NCI-H146 treated with DMSO at 0.1 percent for 48 hours (cell line): ENCODE measurements at regions not wholly inside any gene's neighbourhood (a gene's known extent, or its start where the extent isn't known, plus 50 kb on each side); places are given as distances from the start of the nearest gene placed in this dataset.
"Not testable (repeated sequence)": the region's sequence is repeated elsewhere in the genome, so short reads cannot be mapped to it uniquely, and the experiment has no call there.

Source experiments
- DNase-seq: peaks from one replicate; lab custom pipeline; 2025; ENCODE audit not compliant: unreplicated experiment; lab: John Stamatoyannopoulos, UW

DNA sequence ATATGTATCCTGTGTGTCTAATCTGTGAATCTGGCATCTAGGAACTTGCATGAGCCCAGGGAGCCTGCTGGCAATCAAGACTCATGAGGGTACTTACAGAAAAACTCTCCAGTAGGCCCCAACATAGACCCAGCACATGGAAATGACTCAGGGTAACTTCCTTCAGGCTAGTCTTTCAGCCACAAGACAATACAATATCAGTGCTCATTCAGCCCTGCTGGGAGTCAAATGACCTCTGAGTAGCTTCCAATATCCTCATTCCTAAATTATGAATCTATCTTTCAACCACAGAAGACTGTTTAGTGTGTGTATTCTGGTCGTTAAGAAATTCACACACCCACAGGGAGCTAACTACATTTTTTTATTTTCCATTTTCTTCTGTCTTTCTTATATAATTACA is 1273.0 kb downstream of the EFNA5 start:
- no peak for DNase-seq

DNA sequence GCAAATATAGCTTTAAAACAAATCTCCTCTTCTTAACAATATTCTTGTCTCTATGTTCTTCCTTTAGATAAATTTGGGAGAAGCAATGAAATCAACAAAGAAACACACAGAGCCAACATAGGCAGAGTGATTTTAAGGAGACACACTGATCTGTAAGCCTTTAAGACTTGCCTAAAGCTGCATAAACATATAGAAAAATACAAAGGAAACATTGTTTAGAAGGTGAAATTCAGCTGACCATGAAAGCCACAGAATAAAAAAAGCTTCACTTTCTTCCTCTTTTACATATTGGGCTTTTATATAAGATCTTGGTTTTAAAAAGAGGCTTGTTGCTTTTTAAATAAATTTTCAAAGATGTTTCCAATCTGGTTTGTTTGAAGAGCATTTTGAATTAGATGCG is 1277.5 kb downstream of the EFNA5 start:
- DNase-seq, result no peak

DNA sequence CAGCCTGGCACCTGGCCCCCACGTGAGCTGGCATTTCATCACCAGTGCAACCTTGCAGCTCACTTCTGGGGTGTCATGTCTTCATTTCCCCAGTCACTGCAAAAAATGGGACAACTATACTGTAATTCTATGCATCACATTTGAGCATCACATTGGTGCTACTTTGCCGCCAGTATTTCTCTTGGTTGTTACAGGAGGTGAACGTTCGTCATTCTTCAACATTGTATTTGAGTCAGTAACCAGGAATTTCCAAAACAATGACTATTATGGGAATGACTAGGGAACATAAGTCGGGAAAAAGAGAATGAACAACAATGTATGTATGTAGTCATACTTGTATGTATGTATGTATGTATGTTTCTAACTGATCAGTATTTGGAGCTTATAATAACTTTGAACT is 1278.0 kb downstream of the EFNA5 start:
- no peak for DNase-seq

DNA sequence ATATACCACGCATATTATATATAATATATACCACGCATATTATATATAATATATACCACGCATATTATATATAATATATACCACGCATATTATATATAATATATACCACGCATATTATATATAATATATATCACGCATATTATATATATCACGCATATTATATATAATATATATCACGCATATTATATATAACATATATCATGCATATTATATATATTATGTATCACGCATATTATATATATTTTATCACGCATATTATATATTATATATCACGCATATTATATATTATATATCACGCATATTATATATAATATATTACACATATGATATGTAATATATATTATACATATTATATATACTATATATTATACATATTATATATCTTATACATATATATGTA is 1283.0 kb downstream of the EFNA5 start:
- not testable (repeated sequence) for DNase-seq

DNA sequence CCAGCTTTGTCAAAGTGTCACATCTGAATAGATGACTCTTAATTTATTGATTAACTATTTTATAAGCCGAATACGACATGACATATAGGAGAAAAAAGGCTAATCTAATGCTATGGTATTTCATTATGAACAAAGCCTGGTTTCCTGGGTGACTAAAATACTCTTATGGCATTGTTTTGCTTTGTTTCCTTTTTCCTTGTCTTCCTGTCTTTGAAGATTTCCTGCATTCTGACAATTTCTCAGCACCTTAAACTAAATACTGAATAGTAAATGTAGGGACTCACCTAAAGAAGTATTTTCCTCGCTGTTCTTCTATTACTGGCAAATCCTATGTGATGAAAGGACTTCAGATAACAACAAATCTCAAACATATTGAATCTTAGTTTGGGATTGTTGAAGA is 1284.5 kb downstream of the EFNA5 start:
- DNase-seq, result no peak

- DNase-seq, result no peak
Observed at GRCh38 chr5:106380736-106381135, 1290.0 kb downstream of the EFNA5 start.

- no peak for DNase-seq
Observed at GRCh38 chr5:106376522-106376921, 1294.2 kb downstream of the EFNA5 start.

DNA sequence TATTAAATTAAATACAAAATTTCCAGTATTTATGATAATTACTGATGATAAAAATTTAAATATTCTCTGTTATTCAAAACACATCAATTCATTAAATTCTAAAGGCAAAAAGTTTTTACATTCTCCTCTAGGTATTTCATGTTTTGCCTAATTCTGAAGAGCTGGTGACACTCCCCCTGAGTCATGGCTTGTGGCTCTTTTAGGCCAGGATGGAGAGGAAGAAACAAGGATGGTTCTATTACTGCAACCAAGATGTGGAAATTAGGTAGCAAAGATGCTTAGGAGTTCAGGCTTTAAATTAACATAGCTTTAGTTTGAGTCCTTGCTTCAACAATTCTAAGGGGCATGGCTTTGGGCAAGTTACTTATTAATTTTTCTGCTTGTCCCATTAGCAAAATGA is 1295.8 kb downstream of the EFNA5 start:
- no peak for DNase-seq

DNA sequence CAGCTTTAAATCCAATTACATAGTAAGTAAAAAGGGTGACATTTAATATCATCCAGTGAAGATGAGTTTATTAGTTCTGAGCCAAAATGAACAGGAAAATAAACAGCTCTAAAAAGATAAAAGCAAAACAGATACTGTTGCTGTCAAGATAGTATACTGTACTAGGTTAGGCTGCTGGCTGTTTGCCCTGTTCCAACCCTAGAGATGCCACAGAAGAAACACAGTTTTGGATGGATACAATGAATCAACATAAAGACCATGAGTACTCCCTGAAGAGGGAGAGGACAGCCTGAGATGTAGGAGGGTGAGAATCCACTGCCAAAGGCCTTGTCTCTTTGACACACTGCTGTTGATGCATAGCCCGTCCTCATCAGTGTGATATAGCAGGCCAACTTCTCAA is 1302.7 kb downstream of the EFNA5 start:
- DNase-seq, result no peak

DNA sequence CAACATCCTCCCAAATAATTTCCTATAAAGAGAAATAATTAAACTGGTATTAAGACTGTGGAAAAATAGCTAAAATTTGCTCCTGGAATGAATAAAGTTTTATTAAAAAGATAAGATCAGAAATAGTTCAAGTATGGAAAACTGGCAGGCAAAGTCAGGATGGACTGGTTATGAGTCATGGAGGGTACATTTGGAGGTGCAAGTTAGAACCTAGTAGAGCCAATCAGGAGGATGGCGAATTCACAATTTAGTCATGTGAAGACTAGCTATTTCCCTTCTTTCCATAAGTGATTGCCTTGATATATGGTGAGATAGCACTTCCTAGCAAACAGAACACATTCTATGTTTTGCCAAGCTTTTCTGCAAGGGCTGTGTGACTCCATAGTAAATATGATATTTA is 1303.5 kb downstream of the EFNA5 start:
- DNase-seq, result no peak

- DNase-seq, result no peak
Observed at GRCh38 chr5:106363578-106363977, 1307.2 kb downstream of the EFNA5 start.

GRCh38 chr5:106361905-106362304 is 1308.8 kb downstream of the EFNA5 start:
- DNase-seq, result no peak

- DNase-seq, result no peak
Observed at GRCh38 chr5:106331415-106331814, 1339.3 kb downstream of the EFNA5 start.

GRCh38 chr5:106324356-106324755 is 1346.4 kb downstream of the EFNA5 start:
- no peak for DNase-seq

DNA sequence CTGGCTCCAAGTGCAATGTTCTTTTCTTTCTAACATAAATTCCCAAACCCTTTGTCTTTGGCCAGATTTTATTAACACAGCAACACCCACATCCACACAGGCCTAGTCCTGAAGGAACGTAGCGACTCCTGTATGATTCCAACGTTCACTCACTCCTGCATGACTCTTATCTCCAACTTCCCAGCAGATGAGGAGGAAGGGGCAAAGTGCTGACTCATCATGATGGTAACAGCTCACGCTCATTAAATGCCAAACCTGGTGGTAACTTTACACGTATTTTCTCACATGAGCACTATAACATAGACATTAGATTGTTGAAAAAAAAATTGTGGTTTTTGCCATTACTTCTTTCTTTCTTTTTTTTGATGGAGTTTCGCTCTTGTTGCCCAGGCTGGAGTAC is 1349.5 kb downstream of the EFNA5 start:
- no peak for DNase-seq

DNA sequence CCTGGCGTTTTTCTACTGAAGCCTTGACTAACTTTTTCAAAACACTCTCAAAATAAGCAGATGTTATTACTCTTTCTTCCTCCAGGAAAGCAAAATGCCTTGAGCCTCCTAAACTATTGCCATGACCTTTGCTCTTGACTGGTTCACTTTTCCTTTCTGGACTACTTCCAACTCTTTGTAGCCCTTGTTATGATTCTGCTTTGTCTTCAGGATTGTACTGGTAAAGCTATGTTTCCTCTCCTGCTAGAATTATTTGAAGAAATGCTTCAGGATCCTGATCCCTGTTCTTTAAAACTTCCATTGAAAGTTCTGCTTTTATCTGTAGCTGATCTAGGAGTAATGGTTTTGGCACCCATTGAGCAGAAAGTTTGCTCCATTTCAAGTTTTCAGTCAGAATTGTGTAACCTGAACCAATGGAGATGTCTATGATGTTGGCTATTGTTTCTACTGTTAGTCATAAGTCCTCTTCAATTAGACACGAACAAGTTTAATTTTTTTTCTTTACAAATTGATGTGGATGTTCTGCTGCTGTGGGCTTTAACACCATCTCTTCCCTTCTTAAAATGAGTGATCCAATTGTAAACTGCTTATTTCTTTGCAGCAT is 1356.4 kb downstream of the EFNA5 start:
- no peak for DNase-seq

DNA sequence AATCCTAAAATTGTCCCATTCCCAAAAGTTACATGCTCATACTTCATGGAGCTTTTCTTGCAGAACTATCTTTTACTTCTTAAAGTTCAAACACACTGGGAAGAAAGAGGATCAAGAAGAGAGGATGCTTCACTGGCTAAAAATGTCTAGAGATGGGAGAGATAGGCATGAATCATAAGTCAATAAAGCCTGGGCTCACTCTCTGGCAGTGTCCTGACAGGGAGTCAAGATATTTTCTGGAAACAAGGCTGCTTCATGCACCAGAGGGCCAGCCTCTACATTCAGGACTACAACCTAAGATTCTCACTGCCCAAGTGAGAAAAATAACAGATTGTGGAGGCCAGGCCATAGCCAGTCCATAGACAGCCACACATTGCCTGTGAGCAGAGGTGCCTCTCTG is 1358.4 kb downstream of the EFNA5 start:
- DNase-seq, result no peak

DNA sequence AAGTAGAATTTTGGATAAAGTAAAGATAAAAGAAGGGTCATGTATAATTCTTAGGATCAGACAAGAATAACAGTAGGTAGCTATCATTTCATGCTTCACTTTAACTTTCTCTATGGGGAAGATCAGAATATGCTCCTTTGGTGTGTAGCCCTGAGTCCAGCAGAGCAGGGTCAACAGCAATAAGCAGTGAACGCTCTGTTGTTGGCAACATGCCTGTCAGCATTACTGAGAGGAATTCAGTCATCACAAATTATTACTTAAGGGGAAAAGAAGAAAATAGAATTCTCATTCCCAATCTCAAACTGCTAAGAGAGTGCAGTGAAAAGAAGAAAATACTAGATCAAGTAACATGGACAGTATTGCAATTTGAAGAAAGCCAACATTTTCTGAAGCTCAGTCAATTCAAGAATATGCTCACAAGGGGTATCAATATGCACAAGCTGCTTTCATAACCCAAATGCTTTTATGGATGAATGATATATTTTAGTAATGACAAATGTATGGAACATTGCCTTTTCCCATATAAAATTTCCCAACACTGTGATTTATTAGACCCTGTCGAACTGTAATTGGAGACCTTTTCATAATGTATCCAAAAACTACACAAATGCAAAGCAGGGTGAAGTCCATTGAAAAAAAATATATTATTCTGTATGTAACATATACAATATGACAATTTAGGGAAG is 1359.4 kb downstream of the EFNA5 start:
- DNase-seq, result no peak

DNA sequence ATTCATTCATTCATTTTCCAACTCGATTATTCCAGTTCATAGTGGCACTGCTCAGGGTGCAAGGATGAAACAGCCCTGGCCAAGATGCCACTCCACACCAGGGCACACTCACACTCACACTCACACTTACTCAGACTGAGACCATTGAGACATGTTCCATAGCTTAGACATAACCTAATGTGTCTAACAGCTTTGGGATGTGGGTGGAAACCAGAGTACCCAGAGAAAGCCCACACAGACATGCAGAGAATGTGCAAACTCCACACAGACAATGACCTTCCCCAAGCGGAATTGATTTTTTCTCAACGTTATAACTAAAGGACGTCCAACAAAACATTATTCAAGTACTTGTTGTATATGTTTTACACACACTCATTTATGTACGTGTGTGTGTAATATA is 1363.5 kb downstream of the EFNA5 start:
- DNase-seq, result no peak

- no peak for DNase-seq
Observed at GRCh38 chr5:106306313-106307028, 1364.3 kb downstream of the EFNA5 start.

DNA sequence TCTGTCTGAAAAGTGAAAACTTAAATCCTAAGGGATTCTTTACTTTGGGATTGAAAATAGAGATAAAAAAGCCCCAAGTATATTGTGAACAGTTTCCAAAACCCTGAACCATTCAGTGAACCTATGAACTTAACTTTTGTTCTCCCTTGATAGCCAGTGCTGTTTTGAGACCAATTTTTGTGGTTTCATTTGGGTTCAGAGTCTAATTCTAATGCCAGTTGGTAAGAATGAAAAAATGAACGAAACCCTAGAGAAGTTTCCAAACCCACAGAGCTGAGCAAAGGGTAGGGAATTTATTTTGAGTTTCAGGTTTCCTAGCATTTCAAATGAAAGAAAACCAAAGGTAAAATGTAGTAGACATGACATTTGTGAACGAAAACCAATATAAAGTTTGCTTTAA is 1366.8 kb downstream of the EFNA5 start:
- no peak for DNase-seq

DNA sequence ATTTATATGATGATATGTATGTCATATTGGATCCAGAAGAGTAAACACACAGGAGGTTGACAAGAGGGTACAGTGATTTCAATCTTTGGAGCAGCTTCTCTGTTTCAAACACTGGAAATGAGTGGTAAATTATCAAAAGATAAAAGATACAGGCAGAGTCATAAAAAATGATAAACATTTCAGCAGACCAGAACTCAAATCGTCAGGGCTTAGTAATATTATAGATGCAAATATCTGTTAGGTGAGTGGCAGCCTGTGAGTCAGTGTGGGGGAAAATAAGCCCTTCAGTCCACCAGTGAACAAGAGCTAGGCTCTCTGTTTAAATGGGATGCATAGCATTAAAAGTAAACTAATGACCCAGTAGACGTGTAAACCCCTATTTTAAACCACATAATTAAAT is 1378.1 kb downstream of the EFNA5 start:
- no peak for DNase-seq
